H1 (cell line): ENCODE measurements at regions not wholly inside any gene's neighbourhood (a gene's known extent, or its start where the extent isn't known, plus 50 kb on each side); places are given as distances from the start of the nearest gene placed in this dataset.

Experiments used
- CTCF ChIA-PET: fragments of 300-600 bp; sonication (Branson Sonifier 250); formaldehyde crosslinking; loops from one replicate; lab custom pipeline; 2021; ENCODE audit not compliant: partially characterized antibody; lab: Charles Lee
- POLR2A ChIA-PET: fragments of 300-600 bp; sonication (Branson Sonifier 250); formaldehyde crosslinking; loops from one replicate; lab custom pipeline; 2021; ENCODE audit warnings: inconsistent platforms; ENCODE audit not compliant: partially characterized antibody; lab: Charles Lee
- DNase-seq, 2 experiments: peaks; one replicate each; pipeline versions ENCODE4 v3.0.0 to v3.0.0-alpha.2; 2010 to 2022; ENCODE audit warnings: low spot score in 2 of 2, low read depth in 1 of 2, mixed read lengths in 1 of 2
- FAIRE-seq: peaks from 2 replicates; lab custom pipeline; 2011; peaks lifted over from hg19 to GRCh38; lab: Jason Lieb, UNC
- H2AFZ ChIP-seq: 2 replicates; pipeline ENCODE4 v1.8.1; 2012; ENCODE audit warnings: low read length, inconsistent platforms
- H2AK5ac ChIP-seq: 2 replicates; pipeline ENCODE4 v1.6.1; 2013; ENCODE audit warnings: low read depth, low read length
- H2BK120ac ChIP-seq: replicated peaks from 2 replicates; pipeline ENCODE3; 2013; ENCODE audit warnings: low read depth, low read length, inconsistent platforms
- H2BK12ac ChIP-seq: 2 replicates; pipeline ENCODE4 v1.6.1; 2013; ENCODE audit warnings: low read depth, low read length
- H2BK15ac ChIP-seq: 2 replicates; pipeline ENCODE4 v1.6.1; 2013; ENCODE audit warnings: low read length
- H2BK20ac ChIP-seq: 2 replicates; pipeline ENCODE4 v1.6.1; 2013; ENCODE audit warnings: low read length
- H2BK5ac ChIP-seq: 2 replicates; pipeline ENCODE4 v1.6.1; 2013; ENCODE audit warnings: low read depth, low read length
- H3K14ac ChIP-seq: 2 replicates; pipeline ENCODE4 v1.6.1; 2013; ENCODE audit warnings: inconsistent platforms; ENCODE audit not compliant: insufficient read length
- H3K18ac ChIP-seq: 2 replicates; pipeline ENCODE4 v1.6.1; 2013; ENCODE audit warnings: low read length; ENCODE audit errors: extremely low read depth
- H3K23ac ChIP-seq: 2 replicates; pipeline ENCODE4 v1.6.1; 2013; ENCODE audit warnings: inconsistent platforms; ENCODE audit not compliant: insufficient read length
- H3K23me2 ChIP-seq: 2 replicates; pipeline ENCODE4 v1.6.1; 2013; ENCODE audit warnings: low read depth, low read length
- H3K27ac ChIP-seq: 2 replicates; pipeline ENCODE4 v1.6.1; 2011; ENCODE audit warnings: low read depth, low read length, inconsistent platforms
- H3K27me3 ChIP-seq, 4 experiments: replicated peaks in 1 of 4; 1 replicate in 1 of 4; 2 replicates in 3 of 4; pipeline versions ENCODE4 v1.6.1 to v1.8.1; 2011 to 2013; ENCODE audit warnings: low read length in 3 of 4, mild to moderate bottlenecking in 3 of 4, inconsistent platforms in 2 of 4, mixed read lengths in 2 of 4, moderate library complexity in 1 of 4; ENCODE audit not compliant: control insufficient read depth in 3 of 4, insufficient read depth in 3 of 4; ENCODE audit errors: extremely low read depth in 1 of 4
- H3K36me3 ChIP-seq, 4 experiments: 2 replicates each; pipeline versions ENCODE4 v1.6.1 to v1.8.1; 2011 to 2013; ENCODE audit warnings: mild to moderate bottlenecking in 4 of 4, low read length in 3 of 4, moderate library complexity in 2 of 4, control low read depth in 1 of 4, inconsistent platforms in 1 of 4; ENCODE audit not compliant: insufficient read depth in 4 of 4, control insufficient read depth in 2 of 4
- H3K4ac ChIP-seq: replicated peaks from 2 replicates; pipeline ENCODE3; 2013; ENCODE audit warnings: low read length, low read depth, mixed read lengths, inconsistent platforms; ENCODE audit not compliant: insufficient read length
- H3K4me1 ChIP-seq, 4 experiments: replicated peaks in 1 of 4; 1 replicate in 1 of 4; 2 replicates in 3 of 4; pipeline versions ENCODE4 v1.6.1 to v1.8.1; 2011 to 2013; ENCODE audit warnings: low read length in 3 of 4, inconsistent platforms in 2 of 4, mixed read lengths in 1 of 4; ENCODE audit not compliant: insufficient read depth in 4 of 4, control insufficient read depth in 3 of 4
- H3K4me2 ChIP-seq, 2 experiments: 2 replicates each; pipeline versions ENCODE4 v1.6.1 to v1.8.1; 2011 to 2013; ENCODE audit warnings: low read depth in 2 of 2, low read length in 2 of 2, control low read depth in 1 of 2, inconsistent platforms in 1 of 2, mild to moderate bottlenecking in 1 of 2; ENCODE audit not compliant: insufficient read depth in 1 of 2
- H3K4me3 ChIP-seq, 4 experiments: fragments of 200-600, 300-600 bp in 1 of 4; sonication (generic), shearing (Covaris generic), sonication (Bioruptor Twin) in 1 of 4; 2 replicates each; pipeline versions ENCODE4 v1.5.1 to v1.8.1; 2011 to 2016; ENCODE audit warnings: low read length in 4 of 4, low read depth in 3 of 4, control low read depth in 2 of 4, inconsistent platforms in 2 of 4, mild to moderate bottlenecking in 2 of 4, mixed read lengths in 1 of 4, moderate library complexity in 1 of 4; ENCODE audit not compliant: insufficient read depth in 2 of 4; ENCODE audit errors: extremely low read depth in 1 of 4
- H3K56ac ChIP-seq: replicated peaks from 2 replicates; pipeline ENCODE3; 2013; ENCODE audit warnings: low read depth, mild to moderate bottlenecking, mixed read lengths, low read length, inconsistent platforms; ENCODE audit not compliant: insufficient read length
- H3K79me1 ChIP-seq: 2 replicates; pipeline ENCODE4 v1.6.1; 2013; ENCODE audit warnings: low read depth, low read length, control low read depth
- H3K79me2 ChIP-seq, 2 experiments: 2 replicates each; pipeline versions ENCODE4 v1.6.1 to v1.8.1; 2012 to 2013; ENCODE audit warnings: low read length in 2 of 2, mild to moderate bottlenecking in 2 of 2, inconsistent platforms in 1 of 2; ENCODE audit not compliant: insufficient read depth in 2 of 2, control insufficient read depth in 1 of 2
- H3K9ac ChIP-seq, 4 experiments: replicated peaks in 1 of 4; 1 replicate in 1 of 4; 2 replicates in 3 of 4; pipeline versions ENCODE4 v1.6.1 to v1.8.1; 2011 to 2013; ENCODE audit warnings: low read depth in 3 of 4, low read length in 3 of 4, control low read depth in 2 of 4, mild to moderate bottlenecking in 2 of 4, moderate library complexity in 2 of 4, inconsistent platforms in 1 of 4; ENCODE audit errors: extremely low read depth in 1 of 4
- H3K9me3 ChIP-seq, 2 experiments: 2 replicates each; pipeline versions ENCODE4 v1.6.1 to v1.8.1; 2012 to 2013; ENCODE audit warnings: mild to moderate bottlenecking in 2 of 2, moderate library complexity in 2 of 2, control low read depth in 1 of 2, inconsistent platforms in 1 of 2, low read depth in 1 of 2, low read length in 1 of 2, mixed read lengths in 1 of 2; ENCODE audit not compliant: insufficient read depth in 2 of 2
- H4K20me1 ChIP-seq, 2 experiments: replicated peaks in 1 of 2; 2 replicates each; pipeline versions ENCODE3 to v1.8.1; 2011 to 2013; ENCODE audit warnings: inconsistent platforms in 2 of 2, low read length in 2 of 2, mild to moderate bottlenecking in 1 of 2; ENCODE audit not compliant: insufficient read depth in 2 of 2, control insufficient read depth in 1 of 2
- H4K5ac ChIP-seq: 2 replicates; pipeline ENCODE4 v1.6.1; 2013; ENCODE audit warnings: low read length, low read depth, mixed read lengths, inconsistent platforms; ENCODE audit not compliant: insufficient read length
- H4K8ac ChIP-seq: 2 replicates; pipeline ENCODE4 v1.8.0; 2013; ENCODE audit warnings: mild to moderate bottlenecking, moderate library complexity, low read length, inconsistent platforms; ENCODE audit not compliant: insufficient read depth; ENCODE audit errors: extremely low read depth
- H4K91ac ChIP-seq: replicated peaks from 2 replicates; pipeline ENCODE3; 2013; ENCODE audit warnings: low read length, mixed read lengths, inconsistent platforms; ENCODE audit not compliant: insufficient read length
- CTCF ChIP-seq, 3 experiments: IDR thresholded peaks; 1 replicate in 2 of 3; 2 replicates in 1 of 3; pipeline versions ENCODE4 v1.5.1 to v1.6.1; 2011; ENCODE audit warnings: low read length in 3 of 3, mild to moderate bottlenecking in 3 of 3, inconsistent platforms in 2 of 3, low read depth in 1 of 3, moderate library complexity in 1 of 3; ENCODE audit not compliant: insufficient read depth in 1 of 3; ENCODE audit errors: control extremely low read depth in 1 of 3
- FOSL1 ChIP-seq: IDR thresholded peaks from 2 replicates; pipeline ENCODE4 v1.6.1; 2011; ENCODE audit warnings: mild to moderate bottlenecking, low read depth, low read length, moderate library complexity; ENCODE audit not compliant: insufficient read depth
- KDM1A ChIP-seq: fragments of 200-600, 300-600 bp; sonication (generic); IDR thresholded peaks from 2 replicates; pipeline ENCODE4 v1.7.1; 2016; ENCODE audit warnings: mild to moderate bottlenecking, low read length, borderline replicate concordance
- MAFK ChIP-seq: IDR thresholded peaks from 2 replicates; pipeline ENCODE4 v1.6.1; 2012; ENCODE audit warnings: low read depth, mild to moderate bottlenecking, improper control_type of control experiment, low read length
- MAX ChIP-seq: IDR thresholded peaks from 2 replicates; pipeline ENCODE4 v1.6.1; 2012; ENCODE audit warnings: inconsistent platforms
- POU5F1 ChIP-seq: IDR thresholded peaks from 2 replicates; pipeline ENCODE4 v1.6.1; 2011; ENCODE audit warnings: low read depth, mild to moderate bottlenecking, low read length, moderate library complexity
- RFX5 ChIP-seq: IDR thresholded peaks from 2 replicates; pipeline ENCODE4 v1.6.1; 2011; ENCODE audit warnings: low read depth, low read length, improper control_type of control experiment, borderline replicate concordance
- SIN3A ChIP-seq, 2 experiments: IDR thresholded peaks in 1 of 2; conservative IDR thresholded peaks in 1 of 2; 2 replicates each; pipeline ENCODE4 v1.6.1; 2011 to 2012; ENCODE audit warnings: low read length in 2 of 2, improper control_type of control experiment in 1 of 2, low read depth in 1 of 2, mild to moderate bottlenecking in 1 of 2
- TCF12 ChIP-seq: IDR thresholded peaks from 2 replicates; pipeline ENCODE4 v1.6.1; 2011; ENCODE audit warnings: low read depth, mild to moderate bottlenecking, low read length
- WGBS, 2 experiments: shearing (Covaris generic) in 1 of 2; methylation state at CpG; one replicate each; pipeline versions ENCODE4 v1.1.6 to v1.1.7; 2013 to 2015; ENCODE audit warnings: low lambda C conversion rate in 2 of 2, mixed read lengths in 2 of 2, inconsistent platforms in 1 of 2, low coverage in 1 of 2, missing lambda C conversion rate in 1 of 2; ENCODE audit not compliant: insufficient replicate concordance in 2 of 2, insufficient coverage in 1 of 2, insufficient read length in 1 of 2; ENCODE audit errors: extremely low coverage in 1 of 2, missing lambda C conversion rate in 1 of 2; 5-methylcytosine and 5-hydroxymethylcytosine counted together

GRCh38 chr5:33184367-33184766 is 256.4 kb upstream of the TARS1 start:
- no peak overlapping the region for H2BK120ac ChIP-seq
- CTCF ChIA-PET = interaction anchor here (0.8 to 1.3 kb wide), 3 partner anchors 9 to 238 kb away, joined by 3 to 6 read pairs (median 3); no protein-coding TSS in a partner anchor
- H3K4ac ChIP-seq = no peak overlapping the region
- TF ChIP-seq RFX5 = no peak
- no peak for TF ChIP-seq SIN3A (conservative IDR thresholded peaks at IDR 0.05 in 1 of 2, IDR thresholded peaks at IDR 0.05 in 1 of 2; ENCODE audit: low read depth in 1 of 2, low read length in 2 of 2)
- no peak for TF ChIP-seq TCF12
- no peak for TF ChIP-seq FOSL1
- TF ChIP-seq MAX = no peak
- TF ChIP-seq MAFK = no peak
- TF ChIP-seq KDM1A = no peak
- TF ChIP-seq CTCF (IDR thresholded peaks at IDR 0.05; ENCODE audit: control extremely low read depth in 1 of 3, insufficient read depth in 1 of 3, low read depth in 1 of 3, low read length in 3 of 3) = no peak
- no peak for TF ChIP-seq POU5F1
- H3K18ac ChIP-seq = no peak overlapping the region
- DNase-seq (no peak), FAIRE-seq (no peak)
- no peak overlapping the region for H3K9ac ChIP-seq
- H4K20me1 ChIP-seq = no peaks in the 10 kb centered on the region
- no peaks in the 10 kb centered on the region for H3K27me3 ChIP-seq
- H2BK20ac ChIP-seq = no peak overlapping the region
- no peak overlapping the region for H3K4me3 ChIP-seq
- no peak overlapping the region for H2AK5ac ChIP-seq
- H3K23me2 ChIP-seq = no peaks in the 10 kb centered on the region
- no peak overlapping the region for H3K23ac ChIP-seq
- no peak overlapping the region for H2BK5ac ChIP-seq
- no peaks in the 10 kb centered on the region for H3K36me3 ChIP-seq
- no peak overlapping the region for H4K91ac ChIP-seq
- H3K4me1 ChIP-seq = no peaks in the 10 kb centered on the region; a peak in 1 of 7 replicates
- H4K5ac ChIP-seq = no peak overlapping the region
- H2BK15ac ChIP-seq = no peak overlapping the region
- no peak overlapping the region for H3K4me2 ChIP-seq
- 75% methylated on average over 2 of the region's 2 CpGs; no CpG with 5 or more reads in 1 of the 2 experiments for WGBS, 2 experiments
- no peak overlapping the region for H3K14ac ChIP-seq
- H3K27ac ChIP-seq = no peak overlapping the region
- no peak overlapping the region for H2AFZ ChIP-seq
- H3K79me1 ChIP-seq = no peaks in the 10 kb centered on the region
- no peak overlapping the region for H4K8ac ChIP-seq
- no peaks in the 10 kb centered on the region for H3K79me2 ChIP-seq
- H3K56ac ChIP-seq = no peak overlapping the region
- POLR2A ChIA-PET = no interaction called here
- H3K9me3 ChIP-seq = no peaks in the 10 kb centered on the region
- H2BK12ac ChIP-seq = no peak overlapping the region
